ENCODE measurements at regions not wholly inside any gene's neighbourhood (a gene's known extent, or its start where the extent isn't known, plus 50 kb on each side); places are given as distances from the start of the nearest gene placed in this dataset.

DNA sequence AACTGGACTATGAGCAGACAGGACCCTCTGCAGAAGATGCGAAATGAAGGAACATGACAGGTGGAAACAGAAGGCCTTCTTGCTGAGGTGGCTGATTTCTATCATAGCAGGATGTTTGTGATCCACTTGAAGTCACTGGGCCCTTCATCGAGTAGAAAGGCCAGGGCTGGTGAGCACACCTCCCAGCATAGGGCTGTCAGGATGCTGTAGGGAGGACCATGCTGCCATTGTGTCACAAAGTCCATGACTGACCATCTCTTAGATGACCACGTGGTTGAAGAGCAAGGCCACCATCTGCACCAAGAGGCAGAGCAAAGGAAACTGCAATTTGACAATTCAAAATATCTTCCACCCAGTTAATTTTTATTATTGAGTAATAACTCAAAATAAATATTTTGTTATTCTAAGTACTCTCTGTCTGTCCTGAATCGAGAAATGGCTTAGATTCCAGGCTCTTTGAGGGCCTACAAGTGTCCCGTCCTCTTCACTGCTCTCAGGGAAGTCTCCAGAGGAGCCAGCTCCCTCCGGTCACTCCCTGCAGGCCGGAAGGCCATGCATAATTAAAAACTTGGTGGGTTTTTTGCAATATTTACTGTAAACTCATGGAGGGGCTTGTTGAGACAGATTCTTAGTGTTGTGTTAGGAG, 249.3 kb upstream of the ZMIZ1 start:
- no peaks in the 10 kb centered on the region for H3K9me3 ChIP-seq (ENCODE audit: low read length)
- 0 out of 2 replicates have a peak, but pooled peaks cover 5% of the 10 kb centered on the region for H3K4me1 ChIP-seq (ENCODE audit: insufficient read depth, low read length)
- DNase-seq (no peak), ATAC-seq (no peak; the same call in 1 of the 2 replicates)
- no peak overlapping the region for H3K4me2 ChIP-seq (ENCODE audit: low read length)
- no peak overlapping the region for H3K27ac ChIP-seq (ENCODE audit: low read length)
- no peaks in the 10 kb centered on the region for H4K20me1 ChIP-seq (ENCODE audit: low read length)
- intact Hi-C loops (cut with micrococcal nuclease), result no loop called here
- no peak overlapping the region for H3K4me3 ChIP-seq (ENCODE audit: low read length)
- no peaks in the 10 kb centered on the region for H3K79me2 ChIP-seq (ENCODE audit: low read length)
- POLR2A ChIA-PET (ENCODE audit: unreplicated experiment), result no interaction called here
- BruUV-seq (replicated peaks), result no TSS peak
- CTCF ChIA-PET, result no interaction called here
- H2AFZ ChIP-seq (ENCODE audit: low read length), result no peak overlapping the region
- 0 out of 2 replicates have a peak, but pooled peaks cover 12% of the 10 kb centered on the region for H3K9me2 ChIP-seq (replicated peaks; ENCODE audit: low read length)
- H3F3A ChIP-seq (ENCODE audit: low read length, unreplicated experiment), result no peaks in the 10 kb centered on the region
- TF ChIP-seq EZH2phosphoT487 (IDR thresholded peaks at IDR 0.05; ENCODE audit: borderline replicate concordance, low read length), result no peak
- TF ChIP-seq, protein P1, sequence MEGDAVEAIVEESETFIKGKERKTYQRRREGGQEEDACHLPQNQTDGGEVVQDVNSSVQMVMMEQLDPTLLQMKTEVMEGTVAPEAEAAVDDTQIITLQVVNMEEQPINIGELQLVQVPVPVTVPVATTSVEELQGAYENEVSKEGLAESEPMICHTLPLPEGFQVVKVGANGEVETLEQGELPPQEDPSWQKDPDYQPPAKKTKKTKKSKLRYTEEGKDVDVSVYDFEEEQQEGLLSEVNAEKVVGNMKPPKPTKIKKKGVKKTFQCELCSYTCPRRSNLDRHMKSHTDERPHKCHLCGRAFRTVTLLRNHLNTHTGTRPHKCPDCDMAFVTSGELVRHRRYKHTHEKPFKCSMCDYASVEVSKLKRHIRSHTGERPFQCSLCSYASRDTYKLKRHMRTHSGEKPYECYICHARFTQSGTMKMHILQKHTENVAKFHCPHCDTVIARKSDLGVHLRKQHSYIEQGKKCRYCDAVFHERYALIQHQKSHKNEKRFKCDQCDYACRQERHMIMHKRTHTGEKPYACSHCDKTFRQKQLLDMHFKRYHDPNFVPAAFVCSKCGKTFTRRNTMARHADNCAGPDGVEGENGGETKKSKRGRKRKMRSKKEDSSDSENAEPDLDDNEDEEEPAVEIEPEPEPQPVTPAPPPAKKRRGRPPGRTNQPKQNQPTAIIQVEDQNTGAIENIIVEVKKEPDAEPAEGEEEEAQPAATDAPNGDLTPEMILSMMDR (conservative IDR thresholded peaks at IDR 0.05; ENCODE audit: low read depth, low read length), result no peak
- TF ChIP-seq EZH2 (IDR thresholded peaks at IDR 0.05; ENCODE audit: low read length, unreplicated experiment), result no peak
- H3K27me3 ChIP-seq (ENCODE audit: low read length), result no peaks in the 10 kb centered on the region
- H3K9ac ChIP-seq (ENCODE audit: low read length), result no peak overlapping the region
- no peaks in the 10 kb centered on the region for H3K36me3 ChIP-seq (ENCODE audit: low read depth, low read length)

DNA sequence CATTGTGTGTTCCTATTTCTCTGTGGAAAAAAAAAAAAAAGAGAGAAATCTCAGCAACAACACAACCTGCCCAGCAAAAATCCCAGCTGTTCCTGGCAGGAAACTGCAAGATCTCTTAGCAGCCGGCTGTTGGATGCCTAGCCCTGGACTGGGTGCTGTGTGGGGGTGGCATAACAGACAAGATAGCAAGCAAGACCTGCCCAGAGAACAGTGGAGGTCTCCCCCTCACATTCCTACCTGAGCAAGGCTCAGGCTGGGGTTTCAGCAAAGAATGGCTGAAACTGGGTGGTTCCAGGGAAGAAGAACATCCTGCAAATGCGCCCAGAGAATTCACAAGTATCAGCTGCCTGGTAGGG, 248.8 kb upstream of the ZMIZ1 start:
- Histone ChIP-seq H3K36me3 (ENCODE audit: low read depth, low read length) (no peaks in the 10 kb centered on the region), H3K9ac (ENCODE audit: low read length) (no peak overlapping the region), H3K27me3 (ENCODE audit: low read length) (no peaks in the 10 kb centered on the region), H3F3A (ENCODE audit: low read length, unreplicated experiment) (no peaks in the 10 kb centered on the region), H3K79me2 (ENCODE audit: low read length) (no peaks in the 10 kb centered on the region), H3K9me3 (ENCODE audit: low read length) (no peaks in the 10 kb centered on the region), H3K9me2 (replicated peaks; ENCODE audit: low read length) (0 out of 2 replicates have a peak, but pooled peaks cover 12% of the 10 kb centered on the region), H4K20me1 (ENCODE audit: low read length) (no peaks in the 10 kb centered on the region), H3K4me3 (ENCODE audit: low read length) (no peak overlapping the region), H3K4me2 (ENCODE audit: low read length) (no peak overlapping the region), H3K4me1 (ENCODE audit: insufficient read depth, low read length) (0 out of 2 replicates have a peak, but pooled peaks cover 5% of the 10 kb centered on the region), H2AFZ (ENCODE audit: low read length) (no peak overlapping the region), H3K27ac (ENCODE audit: low read length) (no peak overlapping the region)
- ChIA-PET CTCF (no interaction called here), POLR2A (ENCODE audit: unreplicated experiment) (no interaction called here)
- ATAC-seq (no peak), DNase-seq (no peak)
- BruUV-seq (replicated peaks), result no TSS peak
- TF ChIP-seq, protein P1 (conservative IDR thresholded peaks at IDR 0.05; ENCODE audit: low read depth, low read length), result no peak
- TF ChIP-seq EZH2phosphoT487 (IDR thresholded peaks at IDR 0.05; ENCODE audit: borderline replicate concordance, low read length) (no peak), EZH2 (IDR thresholded peaks at IDR 0.05; ENCODE audit: low read length, unreplicated experiment) (no peak)
- intact Hi-C loops (cut with micrococcal nuclease), result no loop called here

DNA sequence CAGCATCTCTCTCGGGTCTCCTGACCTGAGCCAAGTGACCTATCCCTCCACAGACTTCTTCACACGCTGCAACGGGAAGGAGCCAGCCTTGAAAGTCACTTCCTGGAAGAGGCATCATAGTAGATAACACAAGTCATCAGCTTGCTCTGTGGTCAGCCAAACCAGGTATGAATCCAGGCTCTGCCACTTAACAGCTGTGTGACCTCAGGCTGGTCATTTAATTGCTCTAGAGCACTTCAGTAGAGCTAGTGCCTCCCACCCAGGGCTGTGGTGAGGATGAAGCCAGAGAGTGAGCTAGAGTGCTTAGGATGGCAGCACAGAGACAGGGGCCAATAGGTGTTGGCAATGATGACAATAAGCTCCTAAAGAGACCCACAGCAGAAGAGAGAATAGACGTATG, 247.7 kb upstream of the ZMIZ1 start:
- Histone ChIP-seq H2AFZ (ENCODE audit: low read length) (no peak overlapping the region), H3K27ac (ENCODE audit: low read length) (no peak overlapping the region), H3K4me3 (ENCODE audit: low read length) (no peak overlapping the region), H3K27me3 (ENCODE audit: low read length) (no peaks in the 10 kb centered on the region), H3K4me2 (ENCODE audit: low read length) (no peak overlapping the region), H3K9me2 (replicated peaks; ENCODE audit: low read length) (0 out of 2 replicates have a peak, but pooled peaks cover 12% of the 10 kb centered on the region), H3K79me2 (ENCODE audit: low read length) (no peaks in the 10 kb centered on the region), H3K9ac (ENCODE audit: low read length) (no peak overlapping the region), H4K20me1 (ENCODE audit: low read length) (no peaks in the 10 kb centered on the region), H3K36me3 (ENCODE audit: low read depth, low read length) (no peaks in the 10 kb centered on the region), H3K9me3 (ENCODE audit: low read length) (no peaks in the 10 kb centered on the region), H3F3A (ENCODE audit: low read length, unreplicated experiment) (no peaks in the 10 kb centered on the region), H3K4me1 (ENCODE audit: insufficient read depth, low read length) (no peaks in the 10 kb centered on the region)
- ChIA-PET CTCF (no interaction called here), POLR2A (ENCODE audit: unreplicated experiment) (no interaction called here)
- TF ChIP-seq EZH2phosphoT487 (IDR thresholded peaks at IDR 0.05; ENCODE audit: borderline replicate concordance, low read length) (no peak), EZH2 (IDR thresholded peaks at IDR 0.05; ENCODE audit: low read length, unreplicated experiment) (no peak)
- TF ChIP-seq, protein P1 (conservative IDR thresholded peaks at IDR 0.05; ENCODE audit: low read depth, low read length), result no peak
- DNase-seq, result no peak
- no peak for ATAC-seq
- BruUV-seq (replicated peaks), result no TSS peak
- intact Hi-C loops (cut with micrococcal nuclease), result no loop called here

All from PC-3 (cell line).